ENCODE measurements at regions not wholly inside any gene's neighbourhood (a gene's known extent, or its start where the extent isn't known, plus 50 kb on each side); places are given as distances from the start of the nearest gene placed in this dataset.

DNA sequence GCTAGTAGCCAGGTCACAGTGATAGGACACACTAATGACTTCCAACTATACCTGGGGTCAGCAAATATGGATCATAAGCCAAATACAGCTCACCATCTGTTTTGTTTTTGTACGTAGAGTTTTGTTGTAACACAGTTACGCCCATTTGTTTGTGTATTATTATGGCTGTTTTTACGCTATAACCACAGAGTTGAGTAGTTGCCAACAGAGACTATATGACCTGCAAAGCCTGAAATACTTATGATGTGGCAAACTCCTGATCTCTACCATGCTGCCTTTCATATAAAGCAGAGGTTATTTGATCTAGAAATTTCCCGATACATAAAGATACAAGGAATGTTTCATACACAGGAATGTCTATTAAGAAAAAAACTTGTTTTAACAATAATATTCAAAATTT is 152.2 kb downstream of the HNMT start:
- Histone ChIP-seq H3K27me3 (ENCODE audit: low read depth) (no peaks in the 10 kb centered on the region), H3K36me3 (no peaks in the 10 kb centered on the region), H3K4me3 (no peak overlapping the region), H3K9me3 (replicated peaks) (peaks cover 11% of the 10 kb centered on the region), H3K27ac (replicated peaks) (no peak overlapping the region), H3K4me1 (no peaks in the 10 kb centered on the region)
- DNase-seq, result no peak
- intact Hi-C loops (cut with micrococcal nuclease), result no loop called here
- TF ChIP-seq, protein P1, sequence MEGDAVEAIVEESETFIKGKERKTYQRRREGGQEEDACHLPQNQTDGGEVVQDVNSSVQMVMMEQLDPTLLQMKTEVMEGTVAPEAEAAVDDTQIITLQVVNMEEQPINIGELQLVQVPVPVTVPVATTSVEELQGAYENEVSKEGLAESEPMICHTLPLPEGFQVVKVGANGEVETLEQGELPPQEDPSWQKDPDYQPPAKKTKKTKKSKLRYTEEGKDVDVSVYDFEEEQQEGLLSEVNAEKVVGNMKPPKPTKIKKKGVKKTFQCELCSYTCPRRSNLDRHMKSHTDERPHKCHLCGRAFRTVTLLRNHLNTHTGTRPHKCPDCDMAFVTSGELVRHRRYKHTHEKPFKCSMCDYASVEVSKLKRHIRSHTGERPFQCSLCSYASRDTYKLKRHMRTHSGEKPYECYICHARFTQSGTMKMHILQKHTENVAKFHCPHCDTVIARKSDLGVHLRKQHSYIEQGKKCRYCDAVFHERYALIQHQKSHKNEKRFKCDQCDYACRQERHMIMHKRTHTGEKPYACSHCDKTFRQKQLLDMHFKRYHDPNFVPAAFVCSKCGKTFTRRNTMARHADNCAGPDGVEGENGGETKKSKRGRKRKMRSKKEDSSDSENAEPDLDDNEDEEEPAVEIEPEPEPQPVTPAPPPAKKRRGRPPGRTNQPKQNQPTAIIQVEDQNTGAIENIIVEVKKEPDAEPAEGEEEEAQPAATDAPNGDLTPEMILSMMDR (IDR thresholded peaks at IDR 0.05; ENCODE audit: borderline replicate concordance), result no peak

DNA sequence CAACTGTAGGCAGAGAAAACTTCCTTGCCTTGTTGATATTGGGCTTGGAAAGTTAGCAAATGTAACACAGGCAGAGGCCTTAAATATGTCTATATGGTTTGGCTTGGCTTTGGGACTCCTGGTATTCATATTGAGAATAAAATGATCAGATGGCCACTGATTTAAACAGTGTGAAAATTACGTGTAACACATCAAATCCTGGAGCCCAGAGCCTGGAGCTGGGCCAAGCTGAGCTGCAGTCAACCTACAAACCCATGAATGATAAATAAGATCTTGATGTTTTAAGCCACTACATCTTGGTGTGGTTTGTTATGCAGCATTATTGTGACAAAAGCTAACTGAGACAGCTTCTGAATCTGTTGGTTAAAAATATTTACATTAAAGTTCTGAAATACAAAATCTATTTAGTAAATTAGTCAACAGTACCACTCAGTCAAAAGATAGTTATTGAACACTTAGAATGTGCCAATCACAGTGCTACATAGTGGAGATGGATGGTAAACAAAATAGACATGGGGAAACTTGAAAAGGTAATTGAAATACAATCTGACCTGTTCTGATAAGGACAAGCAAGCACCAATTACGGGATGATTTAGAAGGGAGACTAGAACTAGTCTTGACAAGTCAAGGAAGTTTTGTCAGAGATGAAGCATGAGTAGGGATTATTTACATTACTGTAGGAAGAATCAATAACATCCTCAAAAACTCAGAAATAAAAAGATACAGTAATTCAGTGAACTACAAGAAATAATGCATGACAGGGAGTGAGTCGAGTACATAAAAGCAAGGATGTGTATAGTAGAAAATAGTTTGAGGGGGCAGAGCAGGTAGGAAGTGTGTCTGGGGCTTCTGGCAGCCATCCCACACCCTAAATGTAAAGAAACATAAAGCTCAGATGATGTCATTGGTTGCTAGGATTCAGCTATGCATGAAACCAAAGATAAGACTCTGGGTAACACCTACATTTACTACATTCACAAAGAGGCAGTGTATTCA is 157.7 kb downstream of the HNMT start:
- Histone ChIP-seq H3K36me3 (no peaks in the 10 kb centered on the region), H3K9me3 (replicated peaks) (no peaks in the 10 kb centered on the region), H3K27me3 (ENCODE audit: low read depth) (no peaks in the 10 kb centered on the region), H3K4me1 (no peaks in the 10 kb centered on the region), H3K27ac (replicated peaks) (no peak overlapping the region), H3K4me3 (no peak overlapping the region)
- intact Hi-C loops (cut with micrococcal nuclease), result no loop called here
- TF ChIP-seq, protein P1 (IDR thresholded peaks at IDR 0.05; ENCODE audit: borderline replicate concordance), result no peak
- no peak for DNase-seq

DNA sequence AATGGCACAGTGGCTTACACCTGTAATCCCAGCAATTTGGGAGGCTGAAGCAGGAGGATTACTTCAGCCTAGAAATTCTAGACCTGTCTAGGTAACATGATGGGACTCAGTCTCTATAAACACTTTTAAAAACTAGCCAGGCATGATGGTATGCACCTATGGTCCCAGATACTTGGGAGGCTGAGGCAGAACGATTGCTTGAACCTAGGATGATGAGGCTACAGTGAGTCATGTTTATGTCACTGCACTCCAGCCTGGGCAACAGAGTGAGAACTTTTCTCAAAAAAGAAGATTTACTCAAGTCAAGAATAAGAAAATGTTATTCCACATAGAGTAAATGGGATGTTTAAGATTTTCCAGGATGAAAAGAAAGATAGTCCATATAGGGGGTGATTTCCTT is 158.6 kb downstream of the HNMT start:
- DNase-seq, result no peak

DNA sequence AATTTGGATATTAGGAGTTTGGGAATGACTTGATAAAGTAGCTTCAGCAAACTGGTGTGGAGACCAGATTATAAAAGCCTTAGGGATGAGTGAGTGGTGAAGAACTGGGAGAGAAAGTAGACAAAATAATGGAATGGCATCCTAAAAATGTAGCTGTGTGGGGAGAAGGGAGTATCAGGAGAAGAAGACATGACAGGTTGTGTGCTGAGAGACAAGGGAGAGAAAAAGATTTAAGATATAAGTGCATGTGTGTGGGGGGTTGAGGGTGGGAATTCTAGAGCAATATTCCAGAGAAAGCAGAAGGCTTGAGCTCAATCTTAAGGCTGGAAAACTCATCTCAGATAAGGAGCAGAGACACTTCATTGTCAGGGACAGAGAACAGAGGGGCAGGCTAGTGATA is 159.5 kb downstream of the HNMT start:
- intact Hi-C loops (cut with micrococcal nuclease), result no loop called here
- Histone ChIP-seq H3K27me3 (ENCODE audit: low read depth) (no peaks in the 10 kb centered on the region), H3K4me3 (no peak overlapping the region), H3K9me3 (replicated peaks) (no peaks in the 10 kb centered on the region), H3K4me1 (no peaks in the 10 kb centered on the region), H3K27ac (replicated peaks) (no peak overlapping the region), H3K36me3 (no peaks in the 10 kb centered on the region)
- TF ChIP-seq, protein P1 (IDR thresholded peaks at IDR 0.05; ENCODE audit: borderline replicate concordance), result no peak
- DNase-seq, result no peak

More for the DNA sequence above, 158.6 kb downstream of the HNMT start:
- TF ChIP-seq, protein P1 (IDR thresholded peaks at IDR 0.05; ENCODE audit: borderline replicate concordance), result no peak
- Histone ChIP-seq H3K27me3 (ENCODE audit: low read depth) (no peaks in the 10 kb centered on the region), H3K4me3 (no peak overlapping the region), H3K4me1 (no peaks in the 10 kb centered on the region), H3K27ac (replicated peaks) (no peak overlapping the region), H3K9me3 (replicated peaks) (no peaks in the 10 kb centered on the region), H3K36me3 (no peaks in the 10 kb centered on the region)
- intact Hi-C loops (cut with micrococcal nuclease), result no loop called here

DNA sequence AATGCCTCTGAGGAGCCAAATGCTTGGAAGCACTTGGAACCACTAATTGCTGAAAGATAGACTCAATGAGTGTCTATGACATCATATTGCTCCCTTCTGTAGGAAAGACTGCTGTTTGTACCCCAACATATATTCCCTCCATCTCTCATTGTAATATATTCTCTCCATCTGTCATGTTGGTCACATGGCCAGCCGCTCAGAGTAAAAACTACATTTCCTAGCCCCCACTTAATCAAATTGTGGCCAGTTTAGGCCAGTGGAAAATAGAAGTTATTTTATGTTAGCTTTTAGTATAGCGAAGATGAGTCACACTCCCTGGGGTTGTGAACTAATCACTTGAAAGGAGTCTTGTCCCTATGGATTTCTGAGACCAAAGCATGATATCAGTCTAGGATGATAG is 160.2 kb downstream of the HNMT start:
- Histone ChIP-seq H3K9me3 (replicated peaks) (no peaks in the 10 kb centered on the region), H3K4me3 (no peak overlapping the region), H3K27ac (replicated peaks) (no peak overlapping the region), H3K4me1 (no peaks in the 10 kb centered on the region), H3K27me3 (ENCODE audit: low read depth) (no peaks in the 10 kb centered on the region), H3K36me3 (no peaks in the 10 kb centered on the region)
- no peak for DNase-seq
- intact Hi-C loops (cut with micrococcal nuclease), result no loop called here
- TF ChIP-seq, protein P1 (IDR thresholded peaks at IDR 0.05; ENCODE audit: borderline replicate concordance), result no peak

Measured in left ventricle myocardium inferior (tissue), 1 donor.